Umbilical cord (tissue), 1 donor: ENCODE measurements at regions not wholly inside any gene's neighbourhood (a gene's known extent, or its start where the extent isn't known, plus 50 kb on each side); places are given as distances from the start of the nearest gene placed in this dataset.
"Not testable (repeated sequence)": the region's sequence is repeated elsewhere in the genome, so short reads cannot be mapped to it uniquely, and the experiment has no call there.

Experiments used
- DNase-seq: peaks from one replicate; pipeline ENCODE4 v3.0.0-alpha.2; 2015; ENCODE audit warnings: low spot score

DNA sequence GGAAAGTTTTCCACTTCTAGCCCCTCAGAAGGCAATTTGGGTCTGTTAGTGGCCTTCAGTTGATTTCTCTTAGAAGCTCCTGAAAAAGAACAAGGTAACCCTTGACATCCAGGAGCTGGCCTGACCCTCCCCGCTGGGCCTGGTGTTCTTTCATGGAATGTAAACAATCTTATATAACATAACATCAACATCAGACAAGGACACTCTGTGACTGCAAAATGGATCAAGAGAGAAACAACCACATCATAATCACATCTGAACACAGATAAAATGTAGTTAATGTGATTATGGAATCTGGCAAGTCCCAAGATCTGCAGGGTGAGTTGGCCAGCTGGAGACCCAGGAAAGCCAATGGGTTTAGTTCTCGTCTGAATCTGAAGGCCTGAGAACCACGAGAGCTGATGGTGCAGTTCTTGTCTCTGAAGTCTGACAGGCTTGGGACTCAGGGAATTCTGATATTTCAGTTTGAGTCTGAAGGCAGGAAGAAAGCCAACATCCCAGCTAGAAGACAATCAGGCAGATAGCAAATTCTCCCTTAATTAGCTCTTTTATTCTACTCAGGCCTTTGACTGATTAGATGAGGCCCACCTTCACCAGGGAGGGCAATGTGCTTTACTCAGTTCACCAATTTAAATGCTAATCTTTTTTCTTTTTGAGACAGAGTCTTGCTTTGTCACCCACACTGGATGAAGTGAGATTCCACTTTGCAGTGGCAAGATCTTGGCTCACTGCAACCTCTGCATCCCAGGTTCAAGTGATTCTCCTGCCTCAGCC lies 91.4 kb upstream of the NAMPT start:
- no peak for DNase-seq

DNA sequence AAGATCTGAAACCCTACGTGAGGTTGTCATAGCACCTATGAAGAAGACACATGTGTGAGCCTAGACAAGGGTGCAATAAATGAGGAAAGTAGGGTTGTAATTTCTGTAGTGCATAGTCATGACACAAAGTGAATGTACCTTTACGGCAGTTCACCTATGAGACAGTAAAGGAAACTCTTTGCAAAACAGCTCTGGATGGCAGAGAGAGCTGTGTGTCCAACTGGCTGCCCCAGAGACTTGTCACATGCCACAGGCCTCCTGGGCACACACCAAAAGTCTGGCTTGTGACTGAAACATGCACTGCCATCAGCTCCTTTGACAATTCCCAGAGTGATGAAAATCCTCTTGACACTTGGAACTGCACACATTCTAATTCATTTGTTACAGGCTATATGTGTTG lies 90.7 kb upstream of the NAMPT start:
- no peak for DNase-seq

DNA sequence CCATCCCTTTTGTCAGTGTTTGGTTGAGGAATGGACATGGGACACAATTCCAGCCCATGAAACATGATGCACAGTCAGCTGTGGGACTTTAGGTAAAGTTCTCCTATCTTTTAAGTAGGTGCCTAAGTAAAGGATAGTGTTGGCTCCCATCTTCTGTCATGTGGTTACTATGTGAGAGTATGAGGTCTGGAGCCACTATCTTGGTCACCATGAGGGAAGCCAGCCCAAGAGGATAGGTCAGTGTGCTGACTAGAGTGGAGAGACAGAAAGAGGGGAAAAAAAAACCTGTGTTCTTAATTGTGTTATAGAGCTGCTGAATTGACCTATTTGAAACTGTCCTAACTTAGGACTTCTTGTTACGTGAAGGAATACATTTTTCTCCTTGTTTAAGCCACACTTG lies 89.7 kb upstream of the NAMPT start:
- DNase-seq, result no peak

DNA sequence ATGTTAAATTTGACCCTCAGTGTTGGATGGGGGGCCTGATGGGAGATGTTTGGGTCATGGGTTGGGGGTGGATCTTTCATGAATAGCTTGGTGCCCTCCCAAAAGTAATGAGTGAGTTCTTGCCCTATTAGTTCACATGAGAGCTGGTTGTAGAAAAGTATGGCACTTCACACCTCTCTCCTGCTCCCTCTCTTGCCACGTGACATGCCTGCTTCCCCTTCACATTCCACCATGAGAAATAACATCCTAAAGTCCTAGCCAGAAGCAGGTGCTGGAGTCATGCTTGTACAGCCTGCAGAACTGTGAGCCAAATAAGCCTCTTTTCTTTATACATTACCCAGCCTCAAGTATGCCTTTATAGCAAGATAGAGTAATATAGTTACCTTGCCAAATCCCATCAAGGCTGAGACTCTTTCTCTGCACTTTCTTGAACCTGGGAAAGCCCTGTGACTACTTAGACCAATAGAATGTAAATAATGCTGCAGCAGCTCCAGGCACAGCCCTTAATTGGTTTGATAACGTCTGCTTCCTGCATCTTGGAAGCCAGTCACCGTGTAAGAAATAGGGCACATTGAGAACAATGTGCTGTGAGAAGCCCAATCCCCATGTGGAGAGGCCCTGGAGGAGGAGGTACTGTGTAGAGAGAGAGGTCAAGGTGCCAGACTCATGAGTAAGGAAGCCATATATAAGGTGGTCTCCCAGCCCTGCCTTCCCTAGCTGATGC lies 88.0 kb upstream of the NAMPT start:
- no peak for DNase-seq

DNA sequence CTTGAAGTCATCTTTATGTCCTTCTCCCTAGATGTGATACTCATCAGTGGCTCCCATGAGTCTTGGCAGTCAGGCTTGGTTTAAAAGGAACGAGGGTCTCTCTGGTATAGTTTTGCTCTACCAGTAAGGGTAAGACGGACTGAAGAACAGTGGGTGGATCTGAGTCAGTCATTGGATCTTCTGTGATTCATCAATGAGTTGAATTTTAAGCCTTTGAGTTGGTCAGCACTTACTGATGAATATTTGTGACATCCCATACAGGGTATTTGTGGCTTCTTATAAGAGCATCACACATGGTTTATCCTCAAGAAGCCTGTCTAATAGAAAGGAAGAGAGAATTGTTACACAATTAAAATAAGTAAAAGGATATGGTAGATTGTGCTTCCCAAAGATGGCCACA lies 87.3 kb upstream of the NAMPT start:
- no peak for DNase-seq

DNA sequence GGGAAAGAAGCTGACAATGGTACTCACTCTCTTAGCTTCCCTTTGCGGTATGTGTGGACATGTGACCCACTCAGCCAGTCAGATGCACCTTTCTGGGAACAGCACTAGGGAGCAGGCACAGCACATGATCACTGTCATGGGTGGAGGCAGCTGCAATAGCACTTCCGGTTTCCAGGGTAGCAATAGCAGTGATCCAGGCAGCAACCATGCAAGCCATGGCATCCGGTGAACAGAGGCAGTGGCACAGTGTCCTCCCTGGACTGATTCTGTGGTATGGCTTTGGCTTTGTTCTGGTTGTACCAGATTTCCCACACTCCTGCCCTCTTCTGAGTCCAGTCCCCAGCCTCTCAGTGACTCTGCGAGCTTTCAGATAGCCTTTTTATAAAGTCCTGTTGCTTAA lies 86.8 kb upstream of the NAMPT start:
- no peak for DNase-seq

DNA sequence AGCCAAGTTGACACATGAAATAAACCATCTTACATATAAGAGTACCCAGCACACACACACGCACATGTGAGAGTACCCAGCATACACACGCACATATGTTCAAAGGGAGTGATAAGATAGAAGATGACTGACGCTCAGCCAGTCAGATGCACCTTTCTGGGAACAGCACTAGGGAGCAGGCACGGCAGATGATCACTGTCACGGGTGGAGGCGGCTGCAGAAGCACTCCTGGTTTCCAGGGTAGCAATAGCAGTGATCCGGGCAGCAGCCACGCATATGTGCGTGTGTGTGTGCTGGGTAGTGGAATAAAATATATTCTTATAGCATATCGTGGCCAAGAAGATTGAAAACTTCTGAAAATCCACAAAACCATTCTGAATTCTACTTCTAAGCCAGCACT lies 85.8 kb upstream of the NAMPT start:
- DNase-seq, result no peak

DNA sequence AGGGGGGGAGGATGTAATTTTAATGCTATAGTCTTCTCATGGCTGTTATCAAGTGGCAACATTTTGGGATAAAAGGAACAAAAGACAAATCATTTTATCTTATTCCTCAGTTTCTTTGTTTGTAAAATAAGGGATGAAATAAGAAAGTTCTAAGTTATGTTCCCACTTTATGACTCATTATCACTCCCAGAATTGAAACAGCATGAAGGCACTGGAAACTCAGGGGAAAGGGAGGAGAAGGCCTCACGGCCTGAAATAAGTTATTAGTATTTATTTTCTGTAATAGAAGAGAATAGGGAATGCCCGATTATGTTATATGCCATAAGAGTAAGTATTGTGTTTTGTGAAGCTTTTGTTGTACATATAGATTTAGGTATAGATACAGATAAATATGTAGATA lies 85.0 kb upstream of the NAMPT start:
- DNase-seq, result no peak

DNA sequence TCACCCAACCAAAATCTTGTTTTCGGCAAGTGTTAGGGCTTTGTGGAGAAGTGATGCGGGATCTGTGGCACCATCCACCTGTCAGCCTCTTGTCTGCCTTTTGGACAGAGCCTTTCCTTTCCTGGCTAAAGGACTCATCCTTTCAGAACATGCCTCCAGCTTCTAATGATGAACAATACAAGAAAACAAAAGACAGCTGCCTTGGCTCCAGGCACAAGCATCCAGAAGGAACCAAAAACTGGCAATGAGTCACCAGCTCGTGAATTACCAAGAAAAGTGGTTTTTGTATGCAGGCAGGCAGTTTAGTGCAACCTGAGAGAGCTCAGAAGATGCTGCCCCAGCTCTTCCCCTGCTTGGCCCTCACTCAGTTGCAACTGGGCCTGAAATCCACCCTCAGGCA lies 84.6 kb upstream of the NAMPT start:
- no peak for DNase-seq

DNA sequence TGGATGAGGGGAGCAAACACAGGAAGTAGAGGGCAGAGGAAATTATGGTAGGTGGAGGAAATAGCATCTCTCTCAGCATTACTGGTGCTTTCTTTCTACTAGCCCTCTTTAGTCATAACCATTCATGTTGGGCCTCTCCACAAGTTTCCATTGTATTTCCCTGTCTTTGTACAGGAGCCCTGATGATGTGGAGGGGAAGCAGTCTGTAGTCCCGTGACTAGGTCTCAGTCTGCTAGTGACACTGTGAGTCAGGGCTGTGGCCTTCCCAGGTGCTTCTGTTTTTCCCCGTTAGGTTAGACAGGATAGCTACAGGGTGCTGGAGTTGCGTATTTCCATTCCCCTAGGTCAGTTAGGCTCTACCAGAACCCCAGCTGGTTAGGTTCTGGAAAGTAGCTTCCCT lies 82.9 kb upstream of the NAMPT start:
- no peak for DNase-seq

DNA sequence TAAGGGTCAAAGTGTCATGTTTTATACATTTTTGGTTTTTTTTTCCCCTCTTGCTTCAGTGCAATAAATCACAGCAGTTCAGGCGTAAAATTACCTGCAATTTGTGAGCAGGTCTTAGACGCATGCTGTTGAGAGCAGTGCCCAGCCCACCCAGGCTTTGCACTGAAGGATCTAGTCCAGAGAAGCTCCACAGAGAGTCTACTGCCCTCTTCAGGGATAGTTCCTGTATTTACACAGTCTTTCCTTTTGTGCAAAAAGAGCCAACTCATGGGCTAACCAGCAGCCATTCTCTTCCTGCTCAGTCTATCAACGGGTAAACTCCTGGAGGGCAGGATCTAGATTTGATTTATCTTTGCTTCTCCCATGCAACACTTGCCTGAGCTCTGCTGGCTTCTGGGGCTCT lies 82.2 kb upstream of the NAMPT start:
- no peak for DNase-seq

DNA sequence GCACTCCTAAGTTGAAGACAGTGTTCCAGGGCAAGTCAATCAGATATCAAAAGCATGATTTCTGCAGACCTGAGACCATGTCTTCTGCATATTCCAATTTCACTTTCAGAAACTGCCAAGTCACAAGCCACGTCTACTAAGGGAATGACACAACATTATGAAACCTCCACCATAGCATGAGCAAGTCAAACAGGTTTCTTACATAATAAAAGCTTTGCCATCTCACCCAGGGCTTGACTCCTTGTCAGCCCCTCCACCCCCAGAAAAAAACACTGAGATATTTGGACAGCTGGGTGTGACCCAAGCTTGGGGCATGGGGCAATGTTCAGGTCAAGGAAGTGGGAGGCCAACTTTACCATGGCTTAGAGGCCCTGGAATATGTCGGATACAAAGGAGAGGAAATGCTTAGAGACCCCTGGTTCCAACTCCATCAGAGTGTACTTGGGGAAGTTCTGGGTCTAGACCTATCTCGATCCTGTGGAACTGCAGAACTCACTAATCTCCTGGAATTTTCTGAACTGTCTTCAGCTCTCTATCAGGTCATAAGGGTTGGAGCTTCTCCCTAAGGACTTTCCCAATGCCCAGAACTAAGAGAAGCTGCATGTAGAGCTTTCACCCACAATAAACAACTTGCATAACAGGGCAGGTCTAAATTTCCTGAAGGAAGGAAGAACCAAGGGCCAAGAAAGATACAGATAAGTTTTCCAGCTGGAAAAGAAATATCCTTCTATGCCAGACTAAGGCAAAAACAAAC lies 80.6 kb upstream of the NAMPT start:
- DNase-seq, result no peak

DNA sequence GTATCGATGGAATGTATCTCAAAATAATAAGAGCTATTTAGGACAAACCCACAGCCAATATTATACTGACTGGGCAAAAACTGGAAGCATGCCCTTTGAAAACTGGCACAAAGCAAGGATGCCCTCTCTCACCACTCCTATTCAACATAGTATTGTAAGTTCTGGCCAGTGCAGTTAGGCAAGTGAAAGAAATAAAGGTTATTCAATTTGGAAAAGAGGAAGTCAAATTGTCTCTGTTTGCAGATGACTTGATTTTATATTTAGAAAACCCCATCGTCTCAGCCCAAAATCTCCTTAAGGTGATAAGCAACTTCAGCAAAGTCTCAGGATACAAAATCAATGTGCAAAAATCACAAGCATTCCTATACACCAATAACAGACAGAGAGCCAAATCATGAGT lies 77.7 kb upstream of the NAMPT start:
- DNase-seq, result not testable (repeated sequence)

DNA sequence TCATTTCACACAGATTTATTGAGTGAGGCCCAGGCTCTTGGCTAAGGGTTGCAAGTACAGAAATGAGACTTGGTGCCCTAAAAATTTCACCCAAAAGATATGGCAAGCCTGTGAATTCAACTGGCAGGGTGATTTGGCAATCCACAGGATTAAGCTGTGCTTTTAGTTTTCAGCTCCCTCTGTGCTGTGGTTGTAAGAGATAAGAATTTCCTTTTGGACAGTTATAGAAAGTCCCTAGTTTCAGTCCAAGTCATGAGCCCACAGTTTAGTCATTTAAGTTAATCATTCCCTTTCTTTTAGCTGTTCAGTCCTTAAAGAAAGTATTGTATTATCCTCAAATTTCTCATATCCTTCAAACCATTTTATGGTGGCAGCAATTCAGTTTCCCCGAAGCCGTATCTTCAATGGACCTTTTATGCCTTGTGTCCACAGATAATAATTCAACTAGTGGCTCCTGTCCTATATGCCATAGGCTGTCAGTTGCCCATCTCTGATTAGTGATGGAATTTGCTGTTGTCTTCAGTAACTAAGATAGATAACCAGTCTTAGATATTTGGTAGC lies 73.4 kb upstream of the NAMPT start:
- peak; percentile 64 for DNase-seq

DNA sequence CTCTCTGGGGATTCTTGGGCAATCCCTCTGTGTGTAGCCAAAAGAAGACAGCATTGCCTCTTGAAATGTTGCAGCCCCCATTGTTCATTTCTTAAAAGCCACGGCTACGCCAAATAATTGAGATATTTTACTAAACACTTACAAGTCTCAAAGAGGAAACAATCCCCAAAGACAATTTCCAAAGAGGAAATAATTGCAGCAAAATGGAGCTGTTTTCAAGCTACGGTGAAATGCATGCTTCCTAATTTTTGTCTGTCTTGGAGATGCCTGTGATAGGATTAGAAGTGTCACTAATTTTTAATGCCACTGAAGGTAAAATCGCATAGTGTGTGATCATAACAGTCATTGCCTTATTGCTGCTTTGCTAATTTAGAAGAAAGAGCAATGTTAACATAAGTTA lies 72.9 kb upstream of the NAMPT start:
- no peak for DNase-seq

DNA sequence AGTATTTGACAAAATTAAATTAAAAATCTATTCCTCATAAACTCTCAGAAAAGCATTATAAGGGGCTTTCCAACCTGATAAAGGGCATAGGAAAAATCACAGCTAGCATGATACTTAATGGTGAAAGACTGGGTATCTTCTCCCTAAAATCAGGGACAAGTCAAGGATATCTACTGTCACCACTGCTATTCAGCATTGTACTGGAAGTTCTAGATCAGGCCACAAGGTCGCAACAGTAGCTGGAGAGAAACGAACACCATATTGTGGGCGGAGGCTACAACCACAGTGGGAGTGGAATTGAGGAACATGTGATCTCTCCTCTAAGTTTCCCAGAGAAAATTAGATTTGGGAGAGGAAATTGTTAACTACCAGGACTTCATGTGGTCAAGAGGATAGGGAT lies 70.0 kb upstream of the NAMPT start:
- no peak for DNase-seq

DNA sequence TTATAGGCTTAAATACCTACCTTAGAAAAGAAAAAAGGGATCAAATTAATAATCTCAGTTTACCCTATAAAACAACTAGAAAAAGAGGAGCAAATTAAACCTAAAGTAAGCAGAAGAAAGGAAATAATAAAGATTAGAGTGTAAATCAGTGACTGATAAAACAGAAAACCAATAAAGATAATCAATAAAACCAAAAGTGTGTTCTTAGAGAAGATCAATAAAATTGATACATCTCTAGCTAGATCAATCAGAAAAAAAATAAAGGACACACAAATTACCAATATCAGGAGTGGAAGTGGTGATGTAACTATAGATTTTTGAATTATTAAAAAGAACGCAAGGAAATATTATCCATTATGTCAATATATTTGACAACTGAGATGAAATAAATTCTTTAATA lies 69.2 kb upstream of the NAMPT start:
- DNase-seq, result no peak

DNA sequence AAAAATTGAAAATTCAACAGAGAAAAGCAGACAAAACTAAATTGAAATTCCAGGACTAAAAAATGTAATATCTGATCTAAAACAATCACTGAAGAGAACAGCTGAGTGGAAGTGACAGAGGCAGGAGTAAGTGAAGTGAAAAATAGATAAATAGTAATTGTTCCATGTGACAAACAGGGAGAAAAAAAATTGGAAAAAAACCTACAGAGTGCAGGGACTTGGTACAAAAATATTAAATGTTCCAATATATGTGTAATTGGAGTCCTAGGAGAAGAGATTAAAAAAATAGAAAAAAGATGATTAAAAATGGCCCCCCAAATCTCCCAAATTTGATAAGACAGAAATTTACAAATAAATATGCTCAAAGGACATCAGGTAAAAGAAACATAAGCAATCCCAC lies 63.4 kb upstream of the NAMPT start:
- DNase-seq, result no peak

DNA sequence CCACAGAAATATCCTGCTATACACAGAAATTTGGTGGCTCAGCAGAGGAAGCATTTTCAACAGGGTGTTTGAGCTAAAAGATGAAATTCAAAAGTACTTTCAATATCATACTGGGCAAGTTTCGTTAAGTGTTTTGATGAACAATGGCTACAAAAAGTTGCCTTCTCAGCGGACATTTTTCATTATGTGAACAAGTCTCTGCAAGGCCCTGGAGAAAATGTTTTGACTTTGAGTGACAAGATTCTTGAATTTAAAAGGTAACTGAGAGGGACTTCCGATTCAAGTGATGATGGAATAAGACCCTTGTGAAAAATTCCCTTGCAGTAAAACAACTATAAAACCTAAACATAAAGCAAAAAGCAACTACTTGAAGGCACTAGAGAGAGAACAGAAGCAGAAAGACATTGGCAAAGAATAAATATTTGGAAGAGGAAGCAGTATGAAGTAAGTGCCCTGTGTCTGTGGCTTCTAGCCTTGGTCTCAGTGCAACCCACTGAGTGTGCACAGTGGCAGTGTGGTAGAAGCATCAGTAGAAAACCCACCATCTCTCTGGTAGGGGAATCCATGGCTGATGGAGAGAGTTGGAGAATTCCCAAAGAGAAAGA lies 62.5 kb upstream of the NAMPT start:
- no peak for DNase-seq

DNA sequence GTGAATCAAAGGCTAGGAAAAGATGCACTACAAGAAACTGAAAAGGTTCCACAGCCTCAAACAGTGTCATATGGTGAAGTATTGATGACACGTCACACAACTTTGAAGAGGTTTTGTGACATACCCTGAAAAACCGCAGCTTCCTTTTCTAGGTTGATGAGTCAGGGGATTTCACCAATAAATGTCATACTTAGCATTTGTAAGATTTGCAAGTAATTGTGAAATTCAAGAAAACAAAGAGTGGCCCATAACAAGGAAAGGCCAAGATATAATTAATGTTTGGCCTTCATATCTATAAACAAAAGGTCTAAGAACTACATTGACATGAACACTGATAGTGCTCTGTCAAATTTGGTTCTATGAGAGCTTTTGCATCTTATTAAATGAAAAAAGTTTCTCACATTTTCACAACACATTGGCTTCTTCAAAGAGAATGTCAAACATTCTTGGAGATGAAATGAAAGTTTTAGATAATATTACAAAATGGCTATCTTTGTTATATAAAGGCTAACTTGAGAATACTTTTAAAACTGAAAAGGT lies 62.0 kb upstream of the NAMPT start:
- DNase-seq, result no peak

DNA sequence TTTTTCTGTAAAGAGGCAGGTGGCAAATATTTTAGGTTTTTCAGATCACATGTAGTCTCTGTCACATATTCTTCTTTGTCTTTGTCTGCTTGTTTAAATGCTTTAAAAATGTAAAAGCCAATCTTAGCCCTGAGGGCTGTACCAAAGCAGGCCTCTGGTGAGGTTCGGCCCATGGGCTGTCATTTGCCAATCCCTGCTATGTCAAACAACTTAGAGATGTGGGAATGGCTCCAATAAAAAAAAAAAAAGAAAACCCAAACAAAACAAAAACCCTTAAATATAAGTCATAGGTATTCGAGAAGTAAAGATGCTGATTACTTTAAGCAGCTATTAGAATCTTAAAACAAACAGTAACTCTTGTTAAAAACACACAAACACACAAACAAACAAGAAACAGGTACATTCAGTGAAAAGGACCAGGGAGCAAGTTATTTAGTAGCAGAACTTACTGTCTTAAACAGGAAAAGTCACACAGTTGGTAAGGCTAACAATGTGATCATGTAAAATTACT lies 61.4 kb upstream of the NAMPT start:
- DNase-seq, result no peak
